ENCODE measurements at regions not wholly inside any gene's neighbourhood (a gene's known extent, or its start where the extent isn't known, plus 50 kb on each side); places are given as distances from the start of the nearest gene placed in this dataset.

DNA sequence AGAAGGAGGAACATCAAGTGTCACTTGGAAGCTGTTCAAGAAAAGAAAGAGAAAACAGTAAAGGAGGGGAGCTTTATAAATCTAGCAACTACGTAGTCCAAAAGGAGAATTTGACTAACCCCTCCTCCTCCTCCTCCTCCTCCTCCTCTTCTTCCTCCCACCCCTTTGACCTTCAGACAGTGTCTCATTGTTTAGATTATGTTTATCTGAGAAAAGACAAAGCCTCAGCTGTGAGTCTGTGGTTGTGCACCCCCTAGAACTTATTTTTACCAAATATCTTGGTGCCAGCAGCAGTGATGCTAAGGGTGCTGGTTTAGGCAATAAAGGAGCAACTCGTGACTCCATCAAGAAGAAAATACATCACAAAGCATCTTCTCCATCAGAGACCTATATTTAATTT lies 68.9 kb upstream of the BMP2K start:
- Histone ChIP-seq H3K9me3 (ENCODE audit: control insufficient read depth, insufficient read depth, low read depth, low read length) (no peaks in the 10 kb centered on the region), H3K9ac (ENCODE audit: insufficient read depth, low read length) (no peak overlapping the region), H2AFZ (ENCODE audit: low read length) (no peak overlapping the region), H3K27ac (ENCODE audit: insufficient read depth, low read length) (no peak overlapping the region), H3K4me1 (ENCODE audit: control insufficient read depth, extremely low read depth, insufficient read depth, low read length) (no peaks in the 10 kb centered on the region), H3K4me2 (ENCODE audit: extremely low read depth, insufficient read depth, low read length) (no peak overlapping the region), H3K36me3 (ENCODE audit: control insufficient read depth, insufficient read depth, low read length) (no peaks in the 10 kb centered on the region), H3K27me3 (ENCODE audit: control insufficient read depth, insufficient read depth, low read length) (no peaks in the 10 kb centered on the region), H3K4me3 (replicated peaks in 1 of 4; ENCODE audit: control extremely low read depth in 1 of 4, insufficient read depth in 1 of 4, low read depth in 3 of 4, low read length in 4 of 4) (no peak overlapping the region), H3K79me2 (ENCODE audit: control insufficient read depth, insufficient read depth, low read length) (no peaks in the 10 kb centered on the region), H4K20me1 (ENCODE audit: control insufficient read depth, extremely low read depth, insufficient read depth, low read length) (no peaks in the 10 kb centered on the region)
- TF ChIP-seq EZH2 (IDR thresholded peaks at IDR 0.05; ENCODE audit: low read length, missing control alignments) = no peak
- TF ChIP-seq, protein P1, sequence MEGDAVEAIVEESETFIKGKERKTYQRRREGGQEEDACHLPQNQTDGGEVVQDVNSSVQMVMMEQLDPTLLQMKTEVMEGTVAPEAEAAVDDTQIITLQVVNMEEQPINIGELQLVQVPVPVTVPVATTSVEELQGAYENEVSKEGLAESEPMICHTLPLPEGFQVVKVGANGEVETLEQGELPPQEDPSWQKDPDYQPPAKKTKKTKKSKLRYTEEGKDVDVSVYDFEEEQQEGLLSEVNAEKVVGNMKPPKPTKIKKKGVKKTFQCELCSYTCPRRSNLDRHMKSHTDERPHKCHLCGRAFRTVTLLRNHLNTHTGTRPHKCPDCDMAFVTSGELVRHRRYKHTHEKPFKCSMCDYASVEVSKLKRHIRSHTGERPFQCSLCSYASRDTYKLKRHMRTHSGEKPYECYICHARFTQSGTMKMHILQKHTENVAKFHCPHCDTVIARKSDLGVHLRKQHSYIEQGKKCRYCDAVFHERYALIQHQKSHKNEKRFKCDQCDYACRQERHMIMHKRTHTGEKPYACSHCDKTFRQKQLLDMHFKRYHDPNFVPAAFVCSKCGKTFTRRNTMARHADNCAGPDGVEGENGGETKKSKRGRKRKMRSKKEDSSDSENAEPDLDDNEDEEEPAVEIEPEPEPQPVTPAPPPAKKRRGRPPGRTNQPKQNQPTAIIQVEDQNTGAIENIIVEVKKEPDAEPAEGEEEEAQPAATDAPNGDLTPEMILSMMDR (conservative IDR thresholded peaks at IDR 0.05 in 1 of 2, IDR thresholded peaks at IDR 0.05 in 1 of 2; ENCODE audit: low read depth in 1 of 2, low read length in 2 of 2) = no peak
- DNase-seq (ENCODE audit: low read depth in 2 of 2) = no peak

DNA sequence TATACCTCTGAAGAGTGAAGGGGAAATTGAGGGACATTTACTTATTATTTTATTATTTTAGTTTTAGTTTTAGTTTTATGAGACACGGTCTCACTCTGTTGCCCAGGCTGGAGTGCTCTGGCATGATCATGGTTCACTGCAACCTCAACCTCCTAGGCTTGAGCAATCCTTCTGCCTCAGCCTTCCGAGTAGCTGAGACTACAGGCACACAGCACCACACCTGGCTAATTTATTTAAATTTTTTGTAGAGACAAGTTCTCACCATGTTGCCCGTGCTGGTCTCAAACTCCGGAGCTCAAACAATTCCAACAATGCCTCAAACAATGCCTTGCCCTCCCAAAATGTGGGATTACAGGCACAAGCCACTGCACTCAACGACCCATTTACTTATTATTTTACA lies 68.4 kb upstream of the BMP2K start:
- no peaks in the 10 kb centered on the region for H3K4me1 ChIP-seq (ENCODE audit: control insufficient read depth, extremely low read depth, insufficient read depth, low read length)
- no peak for DNase-seq (ENCODE audit: low read depth in 2 of 2)
- H3K27me3 ChIP-seq (ENCODE audit: control insufficient read depth, insufficient read depth, low read length) = no peaks in the 10 kb centered on the region
- H3K9ac ChIP-seq (ENCODE audit: insufficient read depth, low read length) = no peak overlapping the region
- H3K36me3 ChIP-seq (ENCODE audit: control insufficient read depth, insufficient read depth, low read length) = no peaks in the 10 kb centered on the region
- no peaks in the 10 kb centered on the region for H4K20me1 ChIP-seq (ENCODE audit: control insufficient read depth, extremely low read depth, insufficient read depth, low read length)
- H3K4me3 ChIP-seq (replicated peaks in 1 of 4; ENCODE audit: control extremely low read depth in 1 of 4, insufficient read depth in 1 of 4, low read depth in 3 of 4, low read length in 4 of 4) = no peak overlapping the region
- H3K9me3 ChIP-seq (ENCODE audit: control insufficient read depth, insufficient read depth, low read depth, low read length) = no peaks in the 10 kb centered on the region
- no peak overlapping the region for H3K4me2 ChIP-seq (ENCODE audit: extremely low read depth, insufficient read depth, low read length)
- H3K27ac ChIP-seq (ENCODE audit: insufficient read depth, low read length) = no peak overlapping the region
- no peaks in the 10 kb centered on the region for H3K79me2 ChIP-seq (ENCODE audit: control insufficient read depth, insufficient read depth, low read length)
- H2AFZ ChIP-seq (ENCODE audit: low read length) = no peak overlapping the region
- TF ChIP-seq, protein P1 (conservative IDR thresholded peaks at IDR 0.05 in 1 of 2, IDR thresholded peaks at IDR 0.05 in 1 of 2; ENCODE audit: low read depth in 1 of 2, low read length in 2 of 2) = no peak
- no peak for TF ChIP-seq EZH2 (IDR thresholded peaks at IDR 0.05; ENCODE audit: low read length, missing control alignments)

DNA sequence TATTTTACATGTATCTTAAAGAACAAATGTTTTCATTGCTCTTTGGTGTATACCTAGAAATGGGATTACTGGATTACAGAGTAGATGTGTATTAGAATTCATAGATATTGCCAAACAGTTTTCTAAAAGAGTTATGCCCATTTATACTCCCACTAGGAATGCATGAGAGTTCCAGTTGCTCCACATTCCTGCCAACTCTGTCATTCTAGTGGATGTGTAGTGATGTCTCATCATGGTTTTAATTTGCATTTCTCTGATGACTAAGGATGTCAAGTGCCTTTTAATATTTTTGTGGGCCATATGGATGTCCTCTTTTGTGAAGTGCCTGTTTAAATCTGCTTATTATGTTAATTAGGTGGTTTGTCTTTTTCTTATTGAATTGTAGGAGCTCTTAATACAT lies 65.6 kb upstream of the BMP2K start:
- no peak overlapping the region for H3K9ac ChIP-seq (ENCODE audit: insufficient read depth, low read length)
- TF ChIP-seq, protein P1 (conservative IDR thresholded peaks at IDR 0.05 in 1 of 2, IDR thresholded peaks at IDR 0.05 in 1 of 2; ENCODE audit: low read depth in 1 of 2, low read length in 2 of 2) = no peak
- TF ChIP-seq EZH2 (IDR thresholded peaks at IDR 0.05; ENCODE audit: low read length, missing control alignments) = no peak
- H3K4me1 ChIP-seq (ENCODE audit: control insufficient read depth, extremely low read depth, insufficient read depth, low read length) = no peaks in the 10 kb centered on the region
- H2AFZ ChIP-seq (ENCODE audit: low read length) = no peak overlapping the region
- no peaks in the 10 kb centered on the region for H3K79me2 ChIP-seq (ENCODE audit: control insufficient read depth, insufficient read depth, low read length)
- H3K4me2 ChIP-seq (ENCODE audit: extremely low read depth, insufficient read depth, low read length) = no peak overlapping the region
- no peaks in the 10 kb centered on the region for H3K9me3 ChIP-seq (ENCODE audit: control insufficient read depth, insufficient read depth, low read depth, low read length)
- H3K27me3 ChIP-seq (ENCODE audit: control insufficient read depth, insufficient read depth, low read length) = no peaks in the 10 kb centered on the region
- no peak overlapping the region for H3K27ac ChIP-seq (ENCODE audit: insufficient read depth, low read length)
- no peak overlapping the region for H3K4me3 ChIP-seq (replicated peaks in 1 of 4; ENCODE audit: control extremely low read depth in 1 of 4, insufficient read depth in 1 of 4, low read depth in 3 of 4, low read length in 4 of 4)
- H4K20me1 ChIP-seq (ENCODE audit: control insufficient read depth, extremely low read depth, insufficient read depth, low read length) = no peaks in the 10 kb centered on the region
- DNase-seq (ENCODE audit: low read depth in 2 of 2) = peak in 1 of 2 donors; percentile 68
- no peaks in the 10 kb centered on the region for H3K36me3 ChIP-seq (ENCODE audit: control insufficient read depth, insufficient read depth, low read length)

Data from fibroblast of lung (primary cell).